GM19035 (cell line): ENCODE measurements at regions not wholly inside any gene's neighbourhood (a gene's known extent, or its start where the extent isn't known, plus 50 kb on each side); places are given as distances from the start of the nearest gene placed in this dataset.
"Not testable (repeated sequence)": the region's sequence is repeated elsewhere in the genome, so short reads cannot be mapped to it uniquely, and the experiment has no call there.

Experiments used
- ATAC-seq: cut with Tn5 transposase; IDR thresholded peaks from one replicate; pipeline ENCODE4 v1.9.1; 2021; ENCODE audit not compliant: unreplicated experiment

- ATAC-seq, result not testable (repeated sequence)
These were observed 135.1 kb downstream of the CRLF3 start for GRCh38 chr17:30689266-30690000.

GRCh38 chr17:30686538-30687479, 137.7 kb downstream of the CRLF3 start:
- not testable (repeated sequence) for ATAC-seq

- ATAC-seq, result not testable (repeated sequence)
These were observed 142.2 kb downstream of the CRLF3 start for GRCh38 chr17:30682280-30682679.

- ATAC-seq, result not testable (repeated sequence)
These were observed 143.8 kb downstream of the CRLF3 start for GRCh38 chr17:30680681-30681080.

- ATAC-seq, result no peak
These were observed 146.8 kb downstream of the CRLF3 start for GRCh38 chr17:30677550-30678249.

GRCh38 chr17:30675777-30676492, 148.6 kb downstream of the CRLF3 start:
- ATAC-seq, result not testable (repeated sequence)

- not testable (repeated sequence) for ATAC-seq
These were observed 155.3 kb downstream of the CRLF3 start for GRCh38 chr17:30669217-30669649.

GRCh38 chr17:30668360-30669181, 155.9 kb downstream of the CRLF3 start:
- ATAC-seq, result not testable (repeated sequence)

- not testable (repeated sequence) for ATAC-seq
These were observed 156.7 kb downstream of the CRLF3 start for GRCh38 chr17:30667657-30668359.

- ATAC-seq, result not testable (repeated sequence)
These were observed 157.4 kb downstream of the CRLF3 start for GRCh38 chr17:30666838-30667656.

- ATAC-seq, result not testable (repeated sequence)
These were observed 160.6 kb downstream of the CRLF3 start for GRCh38 chr17:30663727-30664455.

GRCh38 chr17:30657148-30657547, 167.3 kb downstream of the CRLF3 start:
- ATAC-seq, result not testable (repeated sequence)

- ATAC-seq, result not testable (repeated sequence)
These were observed 171.5 kb downstream of the CRLF3 start for GRCh38 chr17:30653038-30653437.

- not testable (repeated sequence) for ATAC-seq
These were observed 172.9 kb downstream of the GOSR1 start for GRCh38 chr17:30650149-30650548.

GRCh38 chr17:30648015-30648620, 170.9 kb downstream of the GOSR1 start:
- ATAC-seq, result not testable (repeated sequence)

GRCh38 chr17:30645875-30646274, 168.7 kb downstream of the GOSR1 start:
- not testable (repeated sequence) for ATAC-seq

- peak; percentile 52 for ATAC-seq
These were observed 167.5 kb downstream of the GOSR1 start for GRCh38 chr17:30644713-30645112.
